Naive thymus-derived CD4-positive, alpha-beta T cell (primary cell): ENCODE measurements at regions not wholly inside any gene's neighbourhood (a gene's known extent, or its start where the extent isn't known, plus 50 kb on each side); places are given as distances from the start of the nearest gene placed in this dataset.
A peak's percentile ranks its signal among the peaks of the same experiment; 100 is the strongest.

Source experiments
- ATAC-seq: fragments of 150-1000 bp; cut with Tn5 transposase; 2 replicates; pipeline ENCODE4 v1.10.0; 2021; ENCODE audit warnings: mild to moderate bottlenecking, moderate library complexity
- CTCF ChIA-PET: fragments of 350-600 bp; sonication (Branson Sonifier 250); formaldehyde crosslinking; loops from one replicate; lab custom pipeline; 2021; ENCODE audit warnings: antibody characterized with exemption; lab: Charles Lee
- POLR2A ChIA-PET: fragments of 350-600 bp; sonication (Branson Sonifier 250); formaldehyde crosslinking; loops from one replicate; lab custom pipeline; 2021; ENCODE audit warnings: antibody characterized with exemption, inconsistent platforms; lab: Charles Lee
- DNase-seq, 9 donors: peaks; one replicate each; pipeline versions ENCODE4 v3.0.0 to v3.0.0-alpha.2; 2020 to 2022; ENCODE audit warnings: mixed read lengths in 1 of 9
- H3K27ac ChIP-seq: one replicate; pipeline ENCODE4 v1.7.0; 2013; ENCODE audit warnings: mild to moderate bottlenecking, low read depth, low read length, moderate library complexity
- H3K27me3 ChIP-seq, 2 donors: one replicate each; pipeline ENCODE4 v1.7.0; 2013; ENCODE audit warnings: low read length in 2 of 2, mild to moderate bottlenecking in 2 of 2, moderate library complexity in 2 of 2; ENCODE audit not compliant: control insufficient read depth in 2 of 2, insufficient read depth in 2 of 2
- H3K36me3 ChIP-seq, 3 experiments: 1 replicate in 2 of 3; 2 replicates in 1 of 3; pipeline ENCODE4 v1.7.0; 2013; ENCODE audit warnings: low read length in 3 of 3, mild to moderate bottlenecking in 3 of 3, moderate library complexity in 1 of 3; ENCODE audit not compliant: insufficient read depth in 3 of 3, control insufficient read depth in 2 of 3
- H3K4me1 ChIP-seq, 2 donors: one replicate each; pipeline ENCODE4 v1.7.0; 2013; ENCODE audit warnings: low read length in 2 of 2, mild to moderate bottlenecking in 2 of 2, moderate library complexity in 1 of 2; ENCODE audit not compliant: control insufficient read depth in 2 of 2, insufficient read depth in 2 of 2
- H3K4me3 ChIP-seq: 2 replicates; pipeline ENCODE4 v1.7.0; 2013; ENCODE audit warnings: mild to moderate bottlenecking, low read length
- H3K9me3 ChIP-seq, 3 experiments: 1 replicate in 2 of 3; 2 replicates in 1 of 3; pipeline ENCODE4 v1.7.0; 2013; ENCODE audit warnings: low read length in 3 of 3; ENCODE audit not compliant: control insufficient read depth in 2 of 3
- H3K27ac Mint-ChIP-seq, 9 donors: one replicate each; pipeline ENCODE4 v1.8.0; 2020 to 2022; ENCODE audit warnings: mixed read lengths in 9 of 9, mild to moderate bottlenecking in 8 of 9, moderate library complexity in 5 of 9, inconsistent platforms in 2 of 9
- H3K27me3 Mint-ChIP-seq, 5 donors: one replicate each; pipeline ENCODE4 v1.8.0; 2021 to 2022; ENCODE audit warnings: mixed read lengths in 5 of 5, mild to moderate bottlenecking in 1 of 5
- H3K36me3 Mint-ChIP-seq, 5 donors: one replicate each; pipeline ENCODE4 v1.8.0; 2020 to 2022; ENCODE audit warnings: mixed read lengths in 5 of 5, mild to moderate bottlenecking in 3 of 5, inconsistent platforms in 1 of 5
- H3K4me1 Mint-ChIP-seq, 7 donors: one replicate each; pipeline ENCODE4 v1.8.0; 2020 to 2022; ENCODE audit warnings: mixed read lengths in 7 of 7, mild to moderate bottlenecking in 3 of 7, inconsistent platforms in 1 of 7
- H3K4me3 Mint-ChIP-seq, 10 donors: one replicate each; pipeline ENCODE4 v1.8.0; 2020 to 2022; ENCODE audit warnings: mild to moderate bottlenecking in 10 of 10, mixed read lengths in 10 of 10, moderate library complexity in 6 of 10, inconsistent platforms in 2 of 10
- H3K9me3 Mint-ChIP-seq, 11 donors: one replicate each; pipeline ENCODE4 v1.8.0; 2020 to 2022; ENCODE audit warnings: mixed read lengths in 11 of 11, mild to moderate bottlenecking in 4 of 11, inconsistent platforms in 1 of 11, moderate library complexity in 1 of 11
- intact Hi-C, 2 donors: fragments of 100-400 bp; cut with micrococcal nuclease; formaldehyde crosslinking; loops; one replicate each; pipeline ENCODE4 v1.15.1; 2023

- POLR2A ChIA-PET = no interaction called here
- peaks cover 0 to 2% (median 0%) of the 10 kb centered on the region in 7 donors for H3K4me1 Mint-ChIP-seq
- no peaks in the 10 kb centered on the region for H3K9me3 ChIP-seq
- H3K9me3 Mint-ChIP-seq = peaks cover 0 to 5% (median 0%) of the 10 kb centered on the region in 11 donors
- H3K27me3 Mint-ChIP-seq = peaks cover 0 to 9% (median 0%) of the 10 kb centered on the region in 5 donors
- ATAC-seq (no peak), DNase-seq (no peak)
- no peaks in the 10 kb centered on the region for H3K36me3 ChIP-seq
- peak overlapping the region in 1 of 9 donors; percentile 60 for H3K27ac Mint-ChIP-seq
- intact Hi-C loops = no loop called here
- CTCF ChIA-PET = interaction anchor here (0.6 kb wide), 1 partner anchor 45 kb away, joined by 3 read pairs; no protein-coding TSS in a partner anchor
- H3K4me3 Mint-ChIP-seq = no peak overlapping the region
- H3K4me3 ChIP-seq = no peak overlapping the region
- no peaks in the 10 kb centered on the region for H3K4me1 ChIP-seq
- no peaks in the 10 kb centered on the region for H3K27me3 ChIP-seq
- H3K27ac ChIP-seq = no peak overlapping the region
- peaks cover 0 to 5% (median 0%) of the 10 kb centered on the region in 5 donors for H3K36me3 Mint-ChIP-seq
Observed at GRCh38 chr20:52251136-52251700, 59.6 kb upstream of the ZFP64 start.

GRCh38 chr20:52247548-52247947, 56.0 kb upstream of the ZFP64 start:
- no peaks in the 10 kb centered on the region for H3K36me3 Mint-ChIP-seq
- H3K27me3 Mint-ChIP-seq = peaks cover 0 to 4% (median 0%) of the 10 kb centered on the region in 5 donors
- CTCF ChIA-PET = no interaction called here
- no peak for DNase-seq
- ATAC-seq = no peak
- Histone ChIP-seq H3K27ac (no peak overlapping the region), H3K27me3 (no peaks in the 10 kb centered on the region), H3K9me3 (no peaks in the 10 kb centered on the region), H3K36me3 (no peaks in the 10 kb centered on the region), H3K4me1 (no peaks in the 10 kb centered on the region), H3K4me3 (no peak overlapping the region)
- H3K4me1 Mint-ChIP-seq = peaks cover 0 to 10% (median 2%) of the 10 kb centered on the region in 7 donors
- H3K9me3 Mint-ChIP-seq = peaks cover 0 to 5% (median 0%) of the 10 kb centered on the region in 11 donors
- H3K27ac Mint-ChIP-seq = no peak overlapping the region
- intact Hi-C loops = no loop called here
- POLR2A ChIA-PET = no interaction called here
- H3K4me3 Mint-ChIP-seq = no peak overlapping the region

GRCh38 chr20:52246366-52246765, 54.8 kb upstream of the ZFP64 start:
- H3K27me3 Mint-ChIP-seq = peaks cover 0 to 4% (median 0%) of the 10 kb centered on the region in 5 donors
- ATAC-seq (no peak), DNase-seq (no peak)
- no peak overlapping the region for H3K27ac ChIP-seq
- no peak overlapping the region for H3K4me3 ChIP-seq
- H3K27me3 ChIP-seq = no peaks in the 10 kb centered on the region
- no peaks in the 10 kb centered on the region for H3K36me3 Mint-ChIP-seq
- intact Hi-C loops = no loop called here
- H3K4me1 ChIP-seq = no peaks in the 10 kb centered on the region
- H3K27ac Mint-ChIP-seq = no peak overlapping the region
- CTCF ChIA-PET = no interaction called here
- peaks cover 0 to 11% (median 2%) of the 10 kb centered on the region in 7 donors for H3K4me1 Mint-ChIP-seq
- H3K9me3 ChIP-seq = no peaks in the 10 kb centered on the region
- no peaks in the 10 kb centered on the region for H3K36me3 ChIP-seq
- peaks cover 0 to 5% (median 0%) of the 10 kb centered on the region in 11 donors for H3K9me3 Mint-ChIP-seq
- H3K4me3 Mint-ChIP-seq = no peak overlapping the region
- POLR2A ChIA-PET = interaction anchor here (0.9 kb wide), 1 partner anchor 24 kb away, joined by 4 read pairs; no protein-coding TSS in a partner anchor

- intact Hi-C loops = loop anchor here (5.0 kb wide), 1 partner anchor 1698 kb away; no protein-coding TSS in a partner anchor
- DNase-seq (no peak), ATAC-seq (no peak)
- Mint-ChIP-seq H3K27me3 (peaks cover 0 to 4% (median 0%) of the 10 kb centered on the region in 5 donors), H3K36me3 (no peaks in the 10 kb centered on the region), H3K4me3 (no peak overlapping the region), H3K4me1 (peaks cover 0 to 11% (median 2%) of the 10 kb centered on the region in 7 donors), H3K9me3 (peaks cover 0 to 5% (median 0%) of the 10 kb centered on the region in 11 donors), H3K27ac (no peak overlapping the region)
- Histone ChIP-seq H3K9me3 (no peaks in the 10 kb centered on the region), H3K36me3 (no peaks in the 10 kb centered on the region), H3K27me3 (no peaks in the 10 kb centered on the region), H3K27ac (no peak overlapping the region), H3K4me3 (no peak overlapping the region), H3K4me1 (no peaks in the 10 kb centered on the region)
- CTCF ChIA-PET = interaction anchor here (1.0 to 2.1 kb wide), 4 partner anchors 15 to 1303 kb away, joined by 3 to 8 read pairs (median 4); no protein-coding TSS in a partner anchor
- POLR2A ChIA-PET = no interaction called here
Observed at GRCh38 chr20:52244702-52245101, 53.1 kb upstream of the ZFP64 start.

- Histone ChIP-seq H3K9me3 (no peaks in the 10 kb centered on the region), H3K27ac (no peak overlapping the region), H3K4me3 (no peak overlapping the region), H3K4me1 (no peaks in the 10 kb centered on the region), H3K27me3 (no peaks in the 10 kb centered on the region), H3K36me3 (no peaks in the 10 kb centered on the region)
- ATAC-seq (peak; percentile 34), DNase-seq (peak in 6 of 9 donors; percentile 26 to 59 (median 45))
- Mint-ChIP-seq H3K36me3 (no peaks in the 10 kb centered on the region), H3K4me1 (peaks cover 0 to 11% (median 2%) of the 10 kb centered on the region in 7 donors), H3K9me3 (no peaks in the 10 kb centered on the region), H3K4me3 (no peak overlapping the region), H3K27ac (peak overlapping the region in 1 of 9 donors; percentile 22), H3K27me3 (peaks cover 0 to 11% (median 2%) of the 10 kb centered on the region in 5 donors)
- CTCF ChIA-PET = interaction anchor here (0.6 to 2.3 kb wide), 10 partner anchors 9 to 1701 kb away, joined by 3 to 30 read pairs (median 4); no protein-coding TSS in a partner anchor
- POLR2A ChIA-PET = no interaction called here
- intact Hi-C loops = loop anchor here (1.0 to 5.0 kb wide), 11 partner anchors 70 to 1957 kb away; no protein-coding TSS in a partner anchor
Observed at GRCh38 chr20:52242237-52243230, 51.0 kb upstream of the ZFP64 start.
